CD14-positive monocyte (primary cell): ENCODE measurements at regions not wholly inside any gene's neighbourhood (a gene's known extent, or its start where the extent isn't known, plus 50 kb on each side); places are given as distances from the start of the nearest gene placed in this dataset.

ENCODE experiments used
- DNase-seq, 3 donors: peaks; one replicate each; pipeline ENCODE4 v3.0.0-alpha.2; 2011 to 2022
- H2AFZ ChIP-seq: 2 replicates; pipeline ENCODE4 v1.6.0; 2012; ENCODE audit warnings: mild to moderate bottlenecking, low read depth, low read length, inconsistent platforms; ENCODE audit not compliant: insufficient read depth, poor library complexity, severe bottlenecking
- H3K27ac ChIP-seq, 2 donors: 1 replicate in 1 of 2; 2 replicates in 1 of 2; pipeline ENCODE4 v1.5.1; 2012 to 2013; ENCODE audit warnings: low read length in 2 of 2, control low read depth in 1 of 2, inconsistent platforms in 1 of 2, low read depth in 1 of 2, mild to moderate bottlenecking in 1 of 2
- H3K27me3 ChIP-seq, 2 donors: one replicate each; pipeline versions ENCODE4 v1.6.0 to v1.6.1; 2011 to 2013; ENCODE audit warnings: low read length in 2 of 2; ENCODE audit not compliant: control insufficient read depth in 2 of 2, insufficient read depth in 2 of 2
- H3K36me3 ChIP-seq, 2 donors: replicated peaks in 1 of 2; 1 replicate in 1 of 2; 2 replicates in 1 of 2; pipeline versions ENCODE4 v1.5.1 to v1.6.1; 2012 to 2013; ENCODE audit warnings: low read length in 2 of 2, control low read depth in 1 of 2, inconsistent platforms in 1 of 2, mild to moderate bottlenecking in 1 of 2; ENCODE audit not compliant: insufficient read depth in 2 of 2, control insufficient read depth in 1 of 2
- H3K4me1 ChIP-seq, 2 donors: 1 replicate in 1 of 2; 2 replicates in 1 of 2; pipeline versions ENCODE4 v1.5.1 to v1.6.1; 2012 to 2013; ENCODE audit warnings: low read length in 2 of 2, control low read depth in 1 of 2, inconsistent platforms in 1 of 2, mild to moderate bottlenecking in 1 of 2, moderate library complexity in 1 of 2; ENCODE audit not compliant: insufficient read depth in 2 of 2, control insufficient read depth in 1 of 2
- H3K4me2 ChIP-seq: replicated peaks from 2 replicates; pipeline ENCODE3; 2012; ENCODE audit warnings: low read length, moderate library complexity, mild to moderate bottlenecking; ENCODE audit not compliant: poor library complexity, severe bottlenecking; ENCODE audit errors: extremely low read depth
- H3K4me3 ChIP-seq, 3 experiments: fragments of 200-600 bp in 1 of 3; sonication (generic) in 1 of 3; replicated peaks in 1 of 3; 1 replicate in 2 of 3; 2 replicates in 1 of 3; pipeline ENCODE4 v1.5.1; 2011 to 2013; ENCODE audit warnings: low read length in 3 of 3, mild to moderate bottlenecking in 3 of 3, control low read depth in 2 of 3, low read depth in 2 of 3, inconsistent platforms in 1 of 3, moderate library complexity in 1 of 3
- H3K79me2 ChIP-seq: 2 replicates; pipeline ENCODE4 v1.6.0; 2012; ENCODE audit warnings: mild to moderate bottlenecking, control low read depth, inconsistent platforms, low read length, moderate library complexity; ENCODE audit not compliant: insufficient read depth
- H3K9ac ChIP-seq: 2 replicates; pipeline ENCODE4 v1.6.0; 2017; ENCODE audit warnings: low read length, mild to moderate bottlenecking; ENCODE audit not compliant: insufficient read depth, poor library complexity, severe bottlenecking
- H3K9me3 ChIP-seq, 2 donors: replicated peaks in 1 of 2; 1 replicate in 1 of 2; 2 replicates in 1 of 2; pipeline versions ENCODE4 v1.5.1 to v1.6.1; 2012 to 2013; ENCODE audit warnings: low read length in 2 of 2, control low read depth in 1 of 2; ENCODE audit not compliant: control insufficient read depth in 1 of 2, insufficient read depth in 1 of 2
- H4K20me1 ChIP-seq: 2 replicates; pipeline ENCODE4 v1.6.0; 2012; ENCODE audit warnings: mild to moderate bottlenecking, low read length, control low read depth, moderate library complexity; ENCODE audit not compliant: insufficient read depth
- H3K27ac Mint-ChIP-seq, 7 donors: one replicate each; pipeline ENCODE4 v1.8.0; 2020; ENCODE audit warnings: mild to moderate bottlenecking in 7 of 7, mixed read lengths in 7 of 7, moderate library complexity in 6 of 7, inconsistent platforms in 2 of 7
- H3K27me3 Mint-ChIP-seq, 3 donors: one replicate each; pipeline ENCODE4 v1.8.0; 2021 to 2022; ENCODE audit warnings: low read depth in 3 of 3, mild to moderate bottlenecking in 3 of 3, mixed read lengths in 3 of 3, moderate library complexity in 3 of 3, inconsistent platforms in 1 of 3
- H3K36me3 Mint-ChIP-seq, 2 donors: one replicate each; pipeline ENCODE4 v1.8.0; 2020; ENCODE audit warnings: mixed read lengths in 2 of 2, inconsistent platforms in 1 of 2, mild to moderate bottlenecking in 1 of 2
- H3K4me1 Mint-ChIP-seq: one replicate; pipeline ENCODE4 v1.8.0; 2020; ENCODE audit warnings: mild to moderate bottlenecking, mixed read lengths
- H3K4me3 Mint-ChIP-seq, 2 donors: one replicate each; pipeline ENCODE4 v1.8.0; 2020; ENCODE audit warnings: mild to moderate bottlenecking in 2 of 2, mixed read lengths in 2 of 2, moderate library complexity in 1 of 2
- H3K9me3 Mint-ChIP-seq, 7 donors: one replicate each; pipeline ENCODE4 v1.8.0; 2020 to 2022; ENCODE audit warnings: mixed read lengths in 7 of 7, mild to moderate bottlenecking in 6 of 7, moderate library complexity in 6 of 7, inconsistent platforms in 2 of 7
- WGBS: methylation state at CpG from one replicate; pipeline ENCODE4 v1.1.5; 2013; ENCODE audit warnings: missing lambda C conversion rate; ENCODE audit not compliant: insufficient coverage; 5-methylcytosine and 5-hydroxymethylcytosine counted together
- intact Hi-C, 2 donors: fragments of 100-400 bp; cut with micrococcal nuclease; formaldehyde crosslinking; loops; one replicate each; pipeline versions ENCODE4 v1.15.0 to v1.15.1; 2023
- TF ChIP-seq, protein P1 (sequence below): fragments of 200-600 bp; IDR thresholded peaks from one replicate; pipeline ENCODE4 v1.8.0; 2022; ENCODE audit warnings: antibody characterized with exemption, mild to moderate bottlenecking

DNA sequence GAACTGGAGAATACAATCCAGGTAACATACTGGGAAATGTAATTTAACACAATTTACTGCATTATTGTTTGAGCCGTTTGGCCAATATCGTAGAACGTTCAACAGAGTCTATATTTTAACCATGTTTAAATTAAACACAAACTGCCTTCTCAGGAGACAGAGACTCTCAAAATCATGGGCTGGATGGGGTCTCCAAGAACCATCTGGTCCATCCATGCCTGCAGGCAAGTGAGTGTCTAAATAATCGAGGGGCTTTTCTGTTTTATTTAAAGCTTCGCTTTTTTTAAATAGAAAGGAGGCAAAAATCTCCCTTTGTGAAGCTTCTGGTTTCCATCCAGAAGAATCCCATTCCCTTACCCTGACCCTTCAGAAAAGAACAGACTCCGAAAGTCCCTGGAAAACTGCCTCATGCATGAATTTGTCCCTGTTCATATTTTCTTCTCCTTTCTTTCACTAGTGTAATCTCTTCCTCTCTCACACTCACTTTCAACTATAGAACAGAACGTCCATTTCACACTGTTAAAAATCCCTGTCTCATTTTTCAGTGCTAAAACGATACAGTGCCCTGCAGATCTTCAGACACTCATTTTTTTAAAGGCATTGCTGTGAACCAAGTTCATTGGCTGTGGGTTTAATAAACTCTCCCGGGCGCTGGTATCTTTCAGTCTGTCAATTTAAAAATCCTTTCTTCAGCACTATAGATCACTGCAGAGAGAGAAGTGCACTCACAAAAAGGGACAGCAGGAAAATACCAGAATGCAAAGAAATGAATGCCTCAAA is 111.4 kb upstream of the TOM1L1 start:
- no peaks in the 10 kb centered on the region for H3K9me3 ChIP-seq
- H3K9ac ChIP-seq, result no peak overlapping the region
- no peak overlapping the region for H3K4me2 ChIP-seq
- no peaks in the 10 kb centered on the region for H3K79me2 ChIP-seq
- H3K4me3 ChIP-seq, result no peak overlapping the region
- 76% methylated on average over 4 of the region's 10 CpGs for WGBS
- H3K36me3 Mint-ChIP-seq, result no peaks in the 10 kb centered on the region
- H4K20me1 ChIP-seq, result no peaks in the 10 kb centered on the region
- DNase-seq, result no peak
- H3K36me3 ChIP-seq, result no peaks in the 10 kb centered on the region
- H3K27ac Mint-ChIP-seq, result no peak overlapping the region
- intact Hi-C loops, result no loop called here
- no peaks in the 10 kb centered on the region for H3K4me1 ChIP-seq
- TF ChIP-seq, protein P1, sequence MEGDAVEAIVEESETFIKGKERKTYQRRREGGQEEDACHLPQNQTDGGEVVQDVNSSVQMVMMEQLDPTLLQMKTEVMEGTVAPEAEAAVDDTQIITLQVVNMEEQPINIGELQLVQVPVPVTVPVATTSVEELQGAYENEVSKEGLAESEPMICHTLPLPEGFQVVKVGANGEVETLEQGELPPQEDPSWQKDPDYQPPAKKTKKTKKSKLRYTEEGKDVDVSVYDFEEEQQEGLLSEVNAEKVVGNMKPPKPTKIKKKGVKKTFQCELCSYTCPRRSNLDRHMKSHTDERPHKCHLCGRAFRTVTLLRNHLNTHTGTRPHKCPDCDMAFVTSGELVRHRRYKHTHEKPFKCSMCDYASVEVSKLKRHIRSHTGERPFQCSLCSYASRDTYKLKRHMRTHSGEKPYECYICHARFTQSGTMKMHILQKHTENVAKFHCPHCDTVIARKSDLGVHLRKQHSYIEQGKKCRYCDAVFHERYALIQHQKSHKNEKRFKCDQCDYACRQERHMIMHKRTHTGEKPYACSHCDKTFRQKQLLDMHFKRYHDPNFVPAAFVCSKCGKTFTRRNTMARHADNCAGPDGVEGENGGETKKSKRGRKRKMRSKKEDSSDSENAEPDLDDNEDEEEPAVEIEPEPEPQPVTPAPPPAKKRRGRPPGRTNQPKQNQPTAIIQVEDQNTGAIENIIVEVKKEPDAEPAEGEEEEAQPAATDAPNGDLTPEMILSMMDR, result no peak
- H3K27ac ChIP-seq, result no peak overlapping the region
- peaks cover 0 to 4% (median 2%) of the 10 kb centered on the region in 7 donors for H3K9me3 Mint-ChIP-seq
- no peaks in the 10 kb centered on the region for H3K27me3 Mint-ChIP-seq
- H3K4me1 Mint-ChIP-seq, result no peaks in the 10 kb centered on the region
- H3K27me3 ChIP-seq, result no peaks in the 10 kb centered on the region
- no peak overlapping the region for H2AFZ ChIP-seq
- H3K4me3 Mint-ChIP-seq, result no peak overlapping the region

DNA sequence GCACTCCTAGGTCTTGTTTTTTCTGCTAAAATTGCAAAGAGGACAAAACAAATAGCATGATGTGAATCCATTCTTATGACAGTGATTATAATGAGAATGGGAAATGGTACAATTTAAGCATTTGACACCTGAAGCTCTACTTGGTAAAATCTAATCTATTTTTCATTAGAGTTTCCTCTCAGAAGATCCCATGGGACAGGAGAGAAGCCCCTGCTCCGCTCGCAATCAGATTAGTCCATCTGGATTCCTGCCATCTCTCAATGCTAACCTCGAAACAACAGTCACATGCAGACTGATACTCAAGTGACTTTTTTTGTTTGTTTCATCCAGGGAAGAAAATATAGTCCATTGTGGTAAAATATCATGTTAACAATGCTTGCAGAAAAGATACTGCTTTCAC is 107.4 kb upstream of the TOM1L1 start:
- Histone ChIP-seq H3K79me2 (no peaks in the 10 kb centered on the region), H4K20me1 (no peaks in the 10 kb centered on the region), H3K4me2 (no peak overlapping the region), H3K27ac (no peak overlapping the region), H3K36me3 (no peaks in the 10 kb centered on the region), H3K27me3 (no peaks in the 10 kb centered on the region), H3K9me3 (no peaks in the 10 kb centered on the region), H3K9ac (no peak overlapping the region), H2AFZ (no peak overlapping the region), H3K4me1 (no peaks in the 10 kb centered on the region), H3K4me3 (no peak overlapping the region)
- Mint-ChIP-seq H3K36me3 (no peaks in the 10 kb centered on the region), H3K9me3 (peaks cover 0 to 9% (median 3%) of the 10 kb centered on the region in 7 donors), H3K4me1 (peaks cover 2% of the 10 kb centered on the region), H3K27ac (no peak overlapping the region), H3K27me3 (no peaks in the 10 kb centered on the region), H3K4me3 (no peak overlapping the region)
- WGBS, result no CpG with 5 or more reads among the region's 3 CpGs
- TF ChIP-seq, protein P1, result no peak
- DNase-seq, result no peak
- intact Hi-C loops, result no loop called here
